ENCODE measurements at regions not wholly inside any gene's neighbourhood (a gene's known extent, or its start where the extent isn't known, plus 50 kb on each side); places are given as distances from the start of the nearest gene placed in this dataset.
"Not testable (repeated sequence)": the region's sequence is repeated elsewhere in the genome, so short reads cannot be mapped to it uniquely, and the experiment has no call there.

- 54 to 61% methylated on average over 3 of the region's 3 CpGs for WGBS, 2 donors
- no peak overlapping the region for H3K4me3 ChIP-seq
- no peaks in the 10 kb centered on the region for H3K4me1 ChIP-seq
- H3K9me3 ChIP-seq, result no peaks in the 10 kb centered on the region
- DNase-seq, result no peak
- no peaks in the 10 kb centered on the region for H3K36me3 ChIP-seq
- no peaks in the 10 kb centered on the region for H3K27me3 ChIP-seq
- H3K27ac ChIP-seq, result no peak overlapping the region
- no peak for TF ChIP-seq CTCF (IDR thresholded peaks at IDR 0.05)
- no peak for TF ChIP-seq POLR2A (IDR thresholded peaks at IDR 0.05)
- intact Hi-C loops (cut with DNase I), result no loop called here
Measured at GRCh38 chr18:34531110-34531509, 179.0 kb upstream of the DTNA start.

GRCh38 chr18:34534642-34535041 is 175.5 kb upstream of the DTNA start:
- intact Hi-C loops (cut with DNase I); H3K4me1 ChIP-seq: not testable (repeated sequence)
- 64 to 89% methylated on average over 2 of the region's 2 CpGs for WGBS, 2 donors

GRCh38 chr18:34540897-34541296 is 169.2 kb upstream of the DTNA start:
- intact Hi-C loops (cut with DNase I), result no loop called here
- TF ChIP-seq POLR2A (IDR thresholded peaks at IDR 0.05) (no peak), CTCF (IDR thresholded peaks at IDR 0.05) (no peak)

More at GRCh38 chr18:34534642-34535041, 175.5 kb upstream of the DTNA start:
- not testable (repeated sequence) for H3K27me3 ChIP-seq, H3K9me3 ChIP-seq, H3K36me3 ChIP-seq, H3K27ac ChIP-seq, DNase-seq, H3K4me3 ChIP-seq

GRCh38 chr18:34542625-34543024 is 167.5 kb upstream of the DTNA start:
- H3K36me3 ChIP-seq, result no peaks in the 10 kb centered on the region
- no peak for DNase-seq
- intact Hi-C loops (cut with DNase I), result no loop called here
- no peaks in the 10 kb centered on the region for H3K27me3 ChIP-seq
- H3K4me3 ChIP-seq, result no peak overlapping the region
- TF ChIP-seq CTCF (IDR thresholded peaks at IDR 0.05) (no peak), POLR2A (IDR thresholded peaks at IDR 0.05) (no peak)
- no peak overlapping the region for H3K27ac ChIP-seq
- no peaks in the 10 kb centered on the region for H3K9me3 ChIP-seq
- no peaks in the 10 kb centered on the region for H3K4me1 ChIP-seq

More at GRCh38 chr18:34540897-34541296, 169.2 kb upstream of the DTNA start:
- Histone ChIP-seq H3K4me1 (no peaks in the 10 kb centered on the region), H3K9me3 (no peaks in the 10 kb centered on the region), H3K27ac (no peak overlapping the region), H3K27me3 (no peaks in the 10 kb centered on the region), H3K4me3 (no peak overlapping the region), H3K36me3 (no peaks in the 10 kb centered on the region)
- 84 to 86% methylated on average over 2 of the region's 2 CpGs for WGBS, 2 donors
- no peak for DNase-seq

- H3K27ac ChIP-seq, result no peak overlapping the region
- H3K27me3 ChIP-seq, result no peaks in the 10 kb centered on the region
- intact Hi-C loops (cut with DNase I), result no loop called here
- no peak overlapping the region for H3K4me3 ChIP-seq
- no peaks in the 10 kb centered on the region for H3K9me3 ChIP-seq
- H3K4me1 ChIP-seq, result no peaks in the 10 kb centered on the region
- H3K36me3 ChIP-seq, result no peaks in the 10 kb centered on the region
- TF ChIP-seq POLR2A (IDR thresholded peaks at IDR 0.05) (no peak), CTCF (IDR thresholded peaks at IDR 0.05) (no peak)
- 35 to 45% methylated on average over 1 of the region's 1 CpG for WGBS, 2 donors
- DNase-seq, result no peak
Measured at GRCh38 chr18:34543356-34543755, 166.7 kb upstream of the DTNA start.

- Histone ChIP-seq H3K9me3 (no peaks in the 10 kb centered on the region), H3K4me3 (no peak overlapping the region), H3K4me1 (no peaks in the 10 kb centered on the region), H3K27ac (no peak overlapping the region), H3K27me3 (no peaks in the 10 kb centered on the region), H3K36me3 (no peaks in the 10 kb centered on the region)
- intact Hi-C loops (cut with DNase I), result no loop called here
- no peak for TF ChIP-seq CTCF (IDR thresholded peaks at IDR 0.05)
- TF ChIP-seq POLR2A (IDR thresholded peaks at IDR 0.05), result no peak
- 22% methylated on average over 1 of the region's 1 CpG for WGBS, 2 donors
- DNase-seq, result no peak
Measured at GRCh38 chr18:34543945-34544344, 166.2 kb upstream of the DTNA start.
